Endothelial cell of umbilical vein (primary cell): ENCODE measurements at regions not wholly inside any gene's neighbourhood (a gene's known extent, or its start where the extent isn't known, plus 50 kb on each side); places are given as distances from the start of the nearest gene placed in this dataset.
"Not testable (repeated sequence)": the region's sequence is repeated elsewhere in the genome, so short reads cannot be mapped to it uniquely, and the experiment has no call there.

Experiments
- BruUV-seq: library from RNA; stranded (reverse); fragments of 400-500 nt; replicated peaks from 2 replicates; lab custom pipeline; 2021; lab: Mats Ljungman, UMichigan
- CTCF ChIA-PET: fragments of 300-600, 350-600 bp; sonication (Branson Sonifier 250); formaldehyde crosslinking; loops from one replicate; lab custom pipeline; 2021; ENCODE audit warnings: antibody characterized with exemption, inconsistent platforms; lab: Charles Lee
- POLR2A ChIA-PET: fragments of 300-600, 350-600 bp; sonication (Branson Sonifier 250); formaldehyde crosslinking; loops from one replicate; lab custom pipeline; 2021; ENCODE audit warnings: antibody characterized with exemption, inconsistent platforms; lab: Charles Lee
- DNase-seq: peaks from one replicate; pipeline ENCODE4 v3.0.0-alpha.2; 2011; ENCODE audit warnings: low read depth, low spot score
- FAIRE-seq: peaks from 2 replicates; lab custom pipeline; 2011; peaks lifted over from hg19 to GRCh38; lab: Jason Lieb, UNC
- H2AFZ ChIP-seq: 2 replicates; pipeline ENCODE4 v1.6.0; 2012; ENCODE audit warnings: low read depth, low read length, control low read depth, inconsistent platforms
- H3K27ac ChIP-seq: 2 replicates; pipeline ENCODE4 v1.5.1; 2011; ENCODE audit warnings: low read depth, mild to moderate bottlenecking, control low read depth, low read length, moderate library complexity; ENCODE audit not compliant: insufficient read depth
- H3K27me3 ChIP-seq, 2 experiments: 2 replicates each; pipeline versions ENCODE4 v1.6.0 to v1.6.1; 2011; ENCODE audit warnings: low read length in 2 of 2, mixed read lengths in 1 of 2; ENCODE audit not compliant: control insufficient read depth in 2 of 2, insufficient read depth in 2 of 2
- H3K36me3 ChIP-seq, 2 experiments: 2 replicates in 1 of 2; 3 replicates in 1 of 2; pipeline ENCODE4 v1.5.1; 2011; ENCODE audit warnings: low read length in 2 of 2, mild to moderate bottlenecking in 1 of 2, moderate library complexity in 1 of 2; ENCODE audit not compliant: control insufficient read depth in 2 of 2, insufficient read depth in 2 of 2; ENCODE audit errors: extremely low read depth in 1 of 2
- H3K4me1 ChIP-seq: 3 replicates; pipeline ENCODE4 v1.5.1; 2011; ENCODE audit warnings: mild to moderate bottlenecking, low read length; ENCODE audit not compliant: control insufficient read depth, insufficient read depth; ENCODE audit errors: extremely low read depth
- H3K4me2 ChIP-seq: 2 replicates; pipeline ENCODE4 v1.6.1; 2011; ENCODE audit warnings: low read length, control low read depth, mixed read lengths; ENCODE audit not compliant: insufficient read depth
- H3K4me3 ChIP-seq, 3 experiments: fragments of 200-600 bp in 1 of 3; sonication (generic), shearing (Covaris generic) in 1 of 3; replicated peaks in 1 of 3; 2 replicates each; pipeline ENCODE4 v1.5.1; 2011 to 2016; ENCODE audit warnings: control low read depth in 3 of 3, low read length in 3 of 3, mild to moderate bottlenecking in 2 of 3, inconsistent platforms in 1 of 3, low read depth in 1 of 3, moderate library complexity in 1 of 3; ENCODE audit not compliant: insufficient read depth in 1 of 3
- H3K79me2 ChIP-seq: 2 replicates; pipeline ENCODE4 v1.6.0; 2012; ENCODE audit warnings: low read length, inconsistent platforms; ENCODE audit not compliant: control insufficient read depth, insufficient read depth
- H3K9ac ChIP-seq: replicated peaks from 2 replicates; pipeline ENCODE3; 2011; ENCODE audit warnings: low read length, control low read depth; ENCODE audit not compliant: insufficient read depth; ENCODE audit errors: extremely low read depth
- H3K9me1 ChIP-seq: replicated peaks from 3 replicates; pipeline ENCODE4 v1.6.0; 2011; ENCODE audit warnings: mild to moderate bottlenecking, low read length; ENCODE audit not compliant: control insufficient read depth, insufficient read depth; ENCODE audit errors: extremely low read depth
- H3K9me3 ChIP-seq: replicated peaks from 2 replicates; pipeline ENCODE4 v1.5.1; 2012; ENCODE audit warnings: low read length, inconsistent platforms; ENCODE audit not compliant: control insufficient read depth, insufficient read depth
- H4K20me1 ChIP-seq: replicated peaks from 2 replicates; pipeline ENCODE3; 2011; ENCODE audit warnings: mild to moderate bottlenecking, low read length; ENCODE audit not compliant: control insufficient read depth, insufficient read depth; ENCODE audit errors: extremely low read depth
- CTCF ChIP-seq, 2 donors: IDR thresholded peaks; 1 replicate in 1 of 2; 2 replicates in 1 of 2; pipeline ENCODE4 v1.5.1; 2011; ENCODE audit warnings: low read length in 2 of 2, mild to moderate bottlenecking in 2 of 2, moderate library complexity in 2 of 2, control low read depth in 1 of 2, inconsistent platforms in 1 of 2, low read depth in 1 of 2; ENCODE audit not compliant: insufficient read depth in 1 of 2; ENCODE audit errors: extremely low read depth in 1 of 2
- EZH2 ChIP-seq: IDR thresholded peaks from 2 replicates; pipeline ENCODE4 v1.6.1; 2012; ENCODE audit warnings: borderline replicate concordance, low read depth, mild to moderate bottlenecking, moderate library complexity, low read length, inconsistent platforms; ENCODE audit not compliant: severe bottlenecking
- FOS ChIP-seq: IDR thresholded peaks from 2 replicates; pipeline ENCODE4 v1.6.1; 2011; ENCODE audit warnings: mild to moderate bottlenecking, low read length, moderate library complexity, borderline replicate concordance; ENCODE audit not compliant: insufficient read depth
- GATA2 ChIP-seq: IDR thresholded peaks from 2 replicates; pipeline ENCODE4 v1.7.0; 2011; ENCODE audit warnings: low read depth, mild to moderate bottlenecking, moderate library complexity, mixed read lengths, low read length; ENCODE audit not compliant: insufficient read length, insufficient read depth
- JUN ChIP-seq: IDR thresholded peaks from 2 replicates; pipeline ENCODE4 v1.6.1; 2011; ENCODE audit warnings: borderline replicate concordance, low read depth; ENCODE audit not compliant: insufficient read length, insufficient read depth
- MAX ChIP-seq: IDR thresholded peaks from 2 replicates; pipeline ENCODE4 v1.6.1; 2011; ENCODE audit not compliant: insufficient read depth, insufficient read length
- MYC ChIP-seq: IDR thresholded peaks from one replicate; pipeline ENCODE4 v1.6.1; 2011; ENCODE audit warnings: mild to moderate bottlenecking, low read depth, low read length
- POLR2A ChIP-seq: IDR thresholded peaks from 2 replicates; pipeline ENCODE4 v1.6.1; 2012; ENCODE audit warnings: low read depth, mild to moderate bottlenecking, control low read depth, low read length
- POLR2AphosphoS5 ChIP-seq: IDR thresholded peaks from 2 replicates; pipeline ENCODE4 v1.6.1; 2012; ENCODE audit warnings: low read depth, mild to moderate bottlenecking, control low read depth, low read length, moderate library complexity; ENCODE audit not compliant: insufficient read depth
- dilution Hi-C: fragments of 300-500 bp; cut with MboI; formaldehyde crosslinking; loops from one replicate; pipeline ENCODE4 v1.15.0; 2019; ENCODE audit warnings: low sequenced_read_pairs; ENCODE audit not compliant: extremely low pct_ligation_motif_present
- intact Hi-C: fragments of 100-400 bp; cut with micrococcal nuclease; formaldehyde crosslinking; loops from one replicate; pipeline ENCODE4 v1.10.0; 2022

GRCh38 chr3:144023543-144023942 lies 51.9 kb downstream of the DIPK2A start:
- CTCF ChIA-PET, H4K20me1 ChIP-seq, dilution Hi-C loops, intact Hi-C loops, H3K4me2 ChIP-seq, FAIRE-seq, BruUV-seq, H3K9me3 ChIP-seq, H3K4me1 ChIP-seq, H3K36me3 ChIP-seq, H3K4me3 ChIP-seq, DNase-seq, H3K27me3 ChIP-seq, POLR2A ChIA-PET, H2AFZ ChIP-seq, H3K79me2 ChIP-seq, H3K27ac ChIP-seq, H3K9me1 ChIP-seq, H3K9ac ChIP-seq: not testable (repeated sequence)

- Histone ChIP-seq H3K4me3 (no peak overlapping the region), H3K9ac (no peak overlapping the region), H3K4me2 (no peak overlapping the region), H3K27me3 (no peaks in the 10 kb centered on the region), H3K79me2 (no peaks in the 10 kb centered on the region), H4K20me1 (no peaks in the 10 kb centered on the region), H3K36me3 (no peaks in the 10 kb centered on the region), H2AFZ (no peak overlapping the region), H3K9me1 (no peaks in the 10 kb centered on the region), H3K27ac (no peak overlapping the region), H3K9me3 (no peaks in the 10 kb centered on the region), H3K4me1 (no peaks in the 10 kb centered on the region)
- FAIRE-seq (no peak), DNase-seq (no peak)
- intact Hi-C loops (no loop called here), dilution Hi-C loops (no loop called here)
- BruUV-seq: no TSS peak
- TF ChIP-seq GATA2 (no peak), CTCF (IDR thresholded peaks at IDR 0.05; ENCODE audit: extremely low read depth in 1 of 2, insufficient read depth in 1 of 2, low read depth in 1 of 2, low read length in 2 of 2) (no peak), MAX (no peak), JUN (no peak), MYC (no peak), FOS (no peak), POLR2A (no peak), POLR2AphosphoS5 (no peak), EZH2 (no peak)
- ChIA-PET CTCF (no interaction called here), POLR2A (no interaction called here)
Measured at GRCh38 chr3:144028798-144029411, 57.3 kb downstream of the DIPK2A start.
